ENCODE measurements at regions not wholly inside any gene's neighbourhood (a gene's known extent, or its start where the extent isn't known, plus 50 kb on each side); places are given as distances from the start of the nearest gene placed in this dataset.

- in situ Hi-C loops (cut with MboI; ENCODE audit: low pct_ligation_motif_present in 1 of 4, low pct_unique_long_range_greater_than_20kb in 1 of 4, low sequenced_read_pairs in 3 of 4): no loop called here
- intact Hi-C loops (cut with DNase I; ENCODE audit: low total_unique reads): no loop called here
- TF ChIP-seq EP300 (IDR thresholded peaks at IDR 0.05; ENCODE audit: low read depth): no peak
- H3K9me3 ChIP-seq: no peaks in the 10 kb centered on the region
- no peak overlapping the region for H3K4me3 ChIP-seq
- H3K4me1 ChIP-seq: no peaks in the 10 kb centered on the region
- no peaks in the 10 kb centered on the region for H3K36me3 ChIP-seq
- no peaks in the 10 kb centered on the region for H3K27me3 ChIP-seq
- DNase-seq: no peak
- no peak overlapping the region for H3K27ac ChIP-seq
- 62 to 84% methylated on average over 3 of the region's 3 CpGs for WGBS, 2 donors (ENCODE audit: low coverage in 1 of 2)
These were observed 259.8 kb downstream of the FBXO15 start for GRCh38 chr18:73887801-73888200.

GRCh38 chr18:73884868-73885267 is 262.8 kb downstream of the FBXO15 start:
- no peak overlapping the region for H3K4me3 ChIP-seq
- TF ChIP-seq POLR2A (IDR thresholded peaks at IDR 0.05) (no peak), EP300 (IDR thresholded peaks at IDR 0.05; ENCODE audit: low read depth) (no peak), CTCF (IDR thresholded peaks at IDR 0.05) (no peak), POLR2AphosphoS5 (IDR thresholded peaks at IDR 0.05) (no peak)
- no peaks in the 10 kb centered on the region for H3K27me3 ChIP-seq
- H3K27ac ChIP-seq: no peak overlapping the region
- DNase-seq: no peak
- 86% methylated on average over 3 of the region's 3 CpGs; no CpG with 5 or more reads in 1 of the 2 donors for WGBS, 2 donors (ENCODE audit: low coverage in 1 of 2)
- intact Hi-C loops (cut with DNase I; ENCODE audit: low total_unique reads) (no loop called here), in situ Hi-C loops (cut with MboI; ENCODE audit: low pct_ligation_motif_present in 1 of 4, low pct_unique_long_range_greater_than_20kb in 1 of 4, low sequenced_read_pairs in 3 of 4) (no loop called here)
- no peaks in the 10 kb centered on the region for H3K4me1 ChIP-seq
- no peaks in the 10 kb centered on the region for H3K36me3 ChIP-seq
- H3K9me3 ChIP-seq: no peaks in the 10 kb centered on the region

- Histone ChIP-seq H3K4me1 (no peaks in the 10 kb centered on the region), H3K9me3 (no peaks in the 10 kb centered on the region), H3K27me3 (no peaks in the 10 kb centered on the region), H3K36me3 (no peaks in the 10 kb centered on the region), H3K27ac (no peak overlapping the region), H3K4me3 (no peak overlapping the region)
- intact Hi-C loops (cut with DNase I; ENCODE audit: low total_unique reads) (no loop called here), in situ Hi-C loops (cut with MboI; ENCODE audit: low pct_ligation_motif_present in 1 of 4, low pct_unique_long_range_greater_than_20kb in 1 of 4, low sequenced_read_pairs in 3 of 4) (no loop called here)
- WGBS, 2 donors (ENCODE audit: low coverage in 1 of 2): 60 to 92% methylated on average over 2 of the region's 2 CpGs
- no peak for DNase-seq
- TF ChIP-seq EP300 (IDR thresholded peaks at IDR 0.05; ENCODE audit: low read depth) (no peak), POLR2A (IDR thresholded peaks at IDR 0.05) (no peak), CTCF (IDR thresholded peaks at IDR 0.05) (no peak), POLR2AphosphoS5 (IDR thresholded peaks at IDR 0.05) (no peak)
These were observed 266.2 kb downstream of the FBXO15 start for GRCh38 chr18:73881396-73881917.

- no peak overlapping the region for H3K27ac ChIP-seq
- no peaks in the 10 kb centered on the region for H3K36me3 ChIP-seq
- intact Hi-C loops (cut with DNase I; ENCODE audit: low total_unique reads): no loop called here
- H3K4me1 ChIP-seq: no peaks in the 10 kb centered on the region
- TF ChIP-seq POLR2AphosphoS5 (IDR thresholded peaks at IDR 0.05) (no peak), CTCF (IDR thresholded peaks at IDR 0.05) (no peak), EP300 (IDR thresholded peaks at IDR 0.05; ENCODE audit: low read depth) (no peak), POLR2A (IDR thresholded peaks at IDR 0.05) (no peak)
- no peaks in the 10 kb centered on the region for H3K27me3 ChIP-seq
- in situ Hi-C loops (cut with MboI; ENCODE audit: low pct_ligation_motif_present in 1 of 4, low pct_unique_long_range_greater_than_20kb in 1 of 4, low sequenced_read_pairs in 3 of 4): no loop called here
- no peak for DNase-seq
- H3K4me3 ChIP-seq: no peak overlapping the region
- H3K9me3 ChIP-seq: no peaks in the 10 kb centered on the region
- 61 to 81% methylated on average over 2 of the region's 2 CpGs for WGBS, 2 donors (ENCODE audit: low coverage in 1 of 2)
These were observed 267.2 kb downstream of the FBXO15 start for GRCh38 chr18:73880387-73880786.

- Histone ChIP-seq H3K4me3 (no peak overlapping the region), H3K36me3 (no peaks in the 10 kb centered on the region), H3K27me3 (no peaks in the 10 kb centered on the region), H3K9me3 (no peaks in the 10 kb centered on the region), H3K4me1 (no peaks in the 10 kb centered on the region), H3K27ac (no peak overlapping the region)
- intact Hi-C loops (cut with DNase I; ENCODE audit: low total_unique reads): no loop called here
- in situ Hi-C loops (cut with MboI; ENCODE audit: low pct_ligation_motif_present in 1 of 4, low pct_unique_long_range_greater_than_20kb in 1 of 4, low sequenced_read_pairs in 3 of 4): no loop called here
- DNase-seq: no peak
- 67 to 100% methylated on average over 1 to 2 of the region's 2 CpGs for WGBS, 2 donors (ENCODE audit: low coverage in 1 of 2)
- TF ChIP-seq CTCF (IDR thresholded peaks at IDR 0.05): no peak
These were observed 267.9 kb downstream of the FBXO15 start for GRCh38 chr18:73879766-73880165.

All from transverse colon (tissue), 4 donors.